Dedifferentiated amniotic fluid mesenchymal stem cell (primary cell): ENCODE measurements at regions not wholly inside any gene's neighbourhood (a gene's known extent, or its start where the extent isn't known, plus 50 kb on each side); places are given as distances from the start of the nearest gene placed in this dataset.
"Not testable (repeated sequence)": the region's sequence is repeated elsewhere in the genome, so short reads cannot be mapped to it uniquely, and the experiment has no call there.

ENCODE experiments used
- DNase-seq: peaks from one replicate; pipeline ENCODE4 v3.0.0-alpha.2; 2016; ENCODE audit errors: extremely low spot score

GRCh38 chr2:67195327-67195726 lies 201.8 kb upstream of the ETAA1 start:
- DNase-seq, result not testable (repeated sequence)

GRCh38 chr2:67201521-67201920 lies 195.6 kb upstream of the ETAA1 start:
- no peak for DNase-seq

- no peak for DNase-seq
These were observed 192.8 kb upstream of the ETAA1 start for GRCh38 chr2:67204349-67204748.

- DNase-seq, result no peak
These were observed 188.1 kb upstream of the ETAA1 start for GRCh38 chr2:67208887-67209500.

- DNase-seq, result no peak
These were observed 186.7 kb upstream of the ETAA1 start for GRCh38 chr2:67210430-67210829.

- no peak for DNase-seq
These were observed 184.9 kb upstream of the ETAA1 start for GRCh38 chr2:67212203-67212602.

GRCh38 chr2:67213270-67213670 lies 183.9 kb upstream of the ETAA1 start:
- DNase-seq, result no peak

GRCh38 chr2:67213677-67214402 lies 183.3 kb upstream of the ETAA1 start:
- no peak for DNase-seq

GRCh38 chr2:67214585-67215185 lies 182.4 kb upstream of the ETAA1 start:
- no peak for DNase-seq

GRCh38 chr2:67215214-67216055 lies 181.7 kb upstream of the ETAA1 start:
- no peak for DNase-seq

- no peak for DNase-seq
These were observed 181.0 kb upstream of the ETAA1 start for GRCh38 chr2:67216103-67216502.

GRCh38 chr2:67216881-67217280 lies 180.3 kb upstream of the ETAA1 start:
- DNase-seq, result no peak

- DNase-seq, result no peak
These were observed 179.7 kb upstream of the ETAA1 start for GRCh38 chr2:67217398-67217797.

- no peak for DNase-seq
These were observed 179.1 kb upstream of the ETAA1 start for GRCh38 chr2:67218056-67218455.

GRCh38 chr2:67219651-67220050 lies 177.5 kb upstream of the ETAA1 start:
- DNase-seq, result no peak

- DNase-seq, result peak; percentile 65
These were observed 175.9 kb upstream of the ETAA1 start for GRCh38 chr2:67221266-67221665.

- DNase-seq, result no peak
These were observed 171.7 kb upstream of the ETAA1 start for GRCh38 chr2:67225287-67225973.

GRCh38 chr2:67229706-67230105 lies 167.4 kb upstream of the ETAA1 start:
- no peak for DNase-seq

GRCh38 chr2:67232936-67233335 lies 164.2 kb upstream of the ETAA1 start:
- no peak for DNase-seq

- DNase-seq, result no peak
These were observed 162.7 kb upstream of the ETAA1 start for GRCh38 chr2:67234440-67234839.

- no peak for DNase-seq
These were observed 159.8 kb upstream of the ETAA1 start for GRCh38 chr2:67237288-67237687.

GRCh38 chr2:67240507-67240906 lies 156.6 kb upstream of the ETAA1 start:
- no peak for DNase-seq
